ENCODE measurements at regions not wholly inside any gene's neighbourhood (a gene's known extent, or its start where the extent isn't known, plus 50 kb on each side); places are given as distances from the start of the nearest gene placed in this dataset.

GRCh38 chr21:14755086-14755485 is 209.0 kb upstream of the SAMSN1 start:
- Histone ChIP-seq H3K4me3 (no peak overlapping the region), H3K27ac (no peak overlapping the region)
- no peak for DNase-seq (ENCODE audit: low spot score)
- TF ChIP-seq CTCF (IDR thresholded peaks at IDR 0.05): no peak

GRCh38 chr21:14754682-14755081 is 208.6 kb upstream of the SAMSN1 start:
- no peak for DNase-seq (ENCODE audit: low spot score)
- no peak for TF ChIP-seq CTCF (IDR thresholded peaks at IDR 0.05)
- Histone ChIP-seq H3K4me3 (no peak overlapping the region), H3K27ac (no peak overlapping the region)

- H3K4me3 ChIP-seq: no peak overlapping the region
- DNase-seq (ENCODE audit: low spot score): no peak
- no peak for TF ChIP-seq CTCF (IDR thresholded peaks at IDR 0.05)
- no peak overlapping the region for H3K27ac ChIP-seq
These were observed 208.1 kb upstream of the SAMSN1 start for GRCh38 chr21:14754259-14754604.

- Histone ChIP-seq H3K27ac (no peak overlapping the region), H3K4me3 (no peak overlapping the region)
- DNase-seq (ENCODE audit: low spot score): no peak
- TF ChIP-seq CTCF (IDR thresholded peaks at IDR 0.05): no peak
These were observed 207.5 kb upstream of the SAMSN1 start for GRCh38 chr21:14753466-14754258.

GRCh38 chr21:14753069-14753465 is 207.0 kb upstream of the SAMSN1 start:
- Histone ChIP-seq H3K27ac (no peak overlapping the region), H3K4me3 (no peak overlapping the region)
- no peak for DNase-seq (ENCODE audit: low spot score)
- no peak for TF ChIP-seq CTCF (IDR thresholded peaks at IDR 0.05)

- DNase-seq (ENCODE audit: low spot score): no peak
- no peak for TF ChIP-seq CTCF (IDR thresholded peaks at IDR 0.05)
- no peak overlapping the region for H3K4me3 ChIP-seq
- H3K27ac ChIP-seq: no peak overlapping the region
These were observed 206.3 kb upstream of the SAMSN1 start for GRCh38 chr21:14752345-14752909.

Data from coronary artery (tissue), 2 donors.